Psoas muscle (tissue), 7 donors: ENCODE measurements at regions not wholly inside any gene's neighbourhood (a gene's known extent, or its start where the extent isn't known, plus 50 kb on each side); places are given as distances from the start of the nearest gene placed in this dataset.

ENCODE experiments used
- ATAC-seq, 4 donors: fragments of 200-7000 bp; cut with Tn5 transposase; one replicate each; pipeline ENCODE4 v1.9.1; 2020; ENCODE audit warnings: moderate library complexity in 3 of 4, mild to moderate bottlenecking in 2 of 4
- DNase-seq, 2 donors: peaks; one replicate each; pipeline ENCODE4 v3.0.0-alpha.2; 2020
- H3K27ac ChIP-seq: fragments of 200-600 bp; one replicate; pipeline ENCODE4 v1.8.0; 2022
- H3K27me3 ChIP-seq, 3 donors: fragments of 200-600 bp in 1 of 3; one replicate each; pipeline versions ENCODE4 v1.6.1 to v1.8.0; 2013 to 2022; ENCODE audit warnings: low read length in 2 of 3, mild to moderate bottlenecking in 2 of 3, moderate library complexity in 1 of 3; ENCODE audit not compliant: insufficient read depth in 3 of 3
- H3K36me3 ChIP-seq, 2 donors: fragments of 200-600 bp in 1 of 2; one replicate each; pipeline versions ENCODE4 v1.6.1 to v1.8.0; 2013 to 2022; ENCODE audit warnings: low read depth in 1 of 2, mild to moderate bottlenecking in 1 of 2, moderate library complexity in 1 of 2; ENCODE audit not compliant: insufficient read depth in 1 of 2
- H3K4me1 ChIP-seq: fragments of 200-600 bp; one replicate; pipeline ENCODE4 v1.8.0; 2022
- H3K4me3 ChIP-seq: fragments of 200-600 bp; one replicate; pipeline ENCODE4 v1.8.0; 2022; ENCODE audit warnings: mild to moderate bottlenecking
- H3K9me3 ChIP-seq: fragments of 200-600 bp; one replicate; pipeline ENCODE4 v1.8.0; 2022
- CTCF ChIP-seq: fragments of 200-600 bp; IDR thresholded peaks from one replicate; pipeline ENCODE4 v1.8.0; 2022; ENCODE audit warnings: antibody characterized with exemption
- WGBS, 3 donors: extraction: QIAGEN DNeasy Blood & Tissue Kit; methylation state at CpG; one replicate each; pipeline versions ENCODE4 v1.1.6 to v1.1.7; 2013; 5-methylcytosine and 5-hydroxymethylcytosine counted together
- intact Hi-C, 2 donors: fragments of 100-400 bp; cut with DNase I; formaldehyde crosslinking; loops; one replicate each; pipeline versions ENCODE4 v1.11.0 to v1.14.2; 2022
- donor health status: healthy with polysubstance abuse.
- donor health status: DM: no; HTN: no; CAD: no; lungs with moderate emphysema.
- donor health status: Bipolar disorder and iron deficiency.
- donor health status: healthy.
- donor health status: DM: yes; HTN: yes; CAD: no.
- donor health status: DM: no; HTN: no; CAD: no.
- donor health status: DM: yes; HTN: yes; CAD: no.

DNA sequence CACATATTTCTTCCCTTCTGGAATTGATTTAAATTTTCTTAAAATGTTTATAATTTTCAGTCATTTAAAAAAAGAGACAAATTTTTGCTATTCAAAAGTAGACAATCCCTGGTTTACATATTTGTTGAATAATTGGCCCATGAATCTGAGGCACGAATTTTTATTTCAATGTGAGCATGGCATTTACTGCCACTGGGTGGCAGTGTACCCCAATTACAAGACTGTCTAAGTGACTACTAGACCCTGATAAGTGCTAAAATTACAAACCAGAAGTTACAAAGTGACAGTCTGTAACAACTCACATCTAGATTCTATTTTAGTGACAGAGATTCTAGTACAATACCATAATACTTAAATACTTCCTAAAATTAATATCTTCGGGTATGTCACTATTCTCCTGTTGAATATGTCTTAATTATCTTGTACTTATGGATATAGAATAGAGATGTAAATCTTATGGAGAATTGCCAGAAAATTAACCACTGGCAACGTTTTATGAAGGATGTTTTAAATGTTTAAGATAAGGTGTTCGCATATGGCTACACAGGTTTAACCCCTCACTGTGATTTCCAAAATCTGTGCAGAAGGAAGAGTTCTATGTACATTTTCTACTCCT is 235.8 kb downstream of the MAP2K4 start:
- peak; percentile 52 for TF ChIP-seq CTCF
- no peaks in the 10 kb centered on the region for H3K27me3 ChIP-seq
- no peaks in the 10 kb centered on the region for H3K36me3 ChIP-seq
- H3K4me1 ChIP-seq: no peaks in the 10 kb centered on the region
- no peaks in the 10 kb centered on the region for H3K9me3 ChIP-seq
- intact Hi-C loops: loop anchor here in 1 of 2 donors (10.0 kb wide), 1 partner anchor 748 kb away; no protein-coding TSS in a partner anchor
- WGBS, 3 donors: 29 to 32% (median 32%) methylated on average over 4 of the region's 4 CpGs
- no peak overlapping the region for H3K27ac ChIP-seq
- ATAC-seq (no peak), DNase-seq (no peak)
- H3K4me3 ChIP-seq: no peak overlapping the region

DNA sequence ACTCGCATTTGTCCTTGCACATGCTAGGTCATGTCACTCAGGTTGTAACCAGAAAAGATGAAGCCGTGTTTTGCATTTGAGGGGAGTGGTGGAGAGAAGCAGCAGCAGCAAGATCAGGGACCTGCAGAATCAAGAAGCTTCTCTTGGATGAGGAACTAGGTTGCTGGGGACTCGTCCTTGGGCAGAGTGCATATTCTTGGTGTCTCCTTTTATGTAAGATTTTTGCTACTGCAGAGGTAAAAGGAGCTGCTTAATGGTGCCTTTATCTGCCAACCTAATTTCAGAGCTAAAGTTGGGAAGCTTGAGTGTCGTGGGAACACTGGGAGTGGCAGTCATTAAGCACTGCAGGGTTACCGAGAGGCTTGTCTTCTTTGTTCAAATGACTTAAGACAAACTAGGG is 236.5 kb downstream of the MAP2K4 start:
- 51 to 52% (median 52%) methylated on average over 5 of the region's 5 CpGs for WGBS, 3 donors
- Histone ChIP-seq H3K27me3 (no peaks in the 10 kb centered on the region), H3K27ac (no peak overlapping the region), H3K4me1 (no peaks in the 10 kb centered on the region), H3K4me3 (no peak overlapping the region), H3K36me3 (no peaks in the 10 kb centered on the region), H3K9me3 (no peaks in the 10 kb centered on the region)
- ATAC-seq: no peak
- TF ChIP-seq CTCF: no peak
- intact Hi-C loops: loop anchor here in 1 of 2 donors (10.0 kb wide), 1 partner anchor 748 kb away; no protein-coding TSS in a partner anchor
- no peak for DNase-seq

GRCh38 chr17:12261354-12261753 is 240.7 kb downstream of the MAP2K4 start:
- no peak for TF ChIP-seq CTCF
- Histone ChIP-seq H3K9me3 (no peaks in the 10 kb centered on the region), H3K4me3 (no peak overlapping the region), H3K4me1 (no peaks in the 10 kb centered on the region), H3K27ac (no peak overlapping the region), H3K27me3 (no peaks in the 10 kb centered on the region), H3K36me3 (no peaks in the 10 kb centered on the region)
- DNase-seq: no peak
- WGBS, 3 donors: 94 to 95% (median 94%) methylated on average over 10 of the region's 10 CpGs
- intact Hi-C loops: no loop called here
- no peak for ATAC-seq

DNA sequence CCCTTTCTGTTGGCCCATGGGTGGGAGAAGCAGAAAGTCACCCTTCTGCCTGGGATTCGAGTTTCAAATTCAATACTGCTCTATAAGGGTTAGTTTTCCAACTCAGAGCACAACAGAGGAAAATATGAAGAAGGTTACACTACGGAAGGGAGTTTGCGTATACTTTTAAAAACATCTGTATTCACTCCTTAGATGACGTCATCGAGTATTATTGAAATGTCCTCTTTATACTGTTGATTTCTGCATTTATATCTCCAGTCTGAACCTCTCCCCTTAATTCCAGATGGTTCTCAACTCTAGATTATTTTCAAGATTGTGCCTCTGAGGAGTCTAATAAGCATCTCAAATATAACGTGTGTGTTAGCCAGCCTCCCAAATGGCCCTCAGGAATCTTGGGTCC is 249.1 kb downstream of the MAP2K4 start:
- WGBS, 3 donors: 62 to 77% (median 72%) methylated on average over 6 of the region's 6 CpGs
- no peak for TF ChIP-seq CTCF
- H3K4me1 ChIP-seq: no peaks in the 10 kb centered on the region
- no peak for ATAC-seq
- no peak overlapping the region for H3K4me3 ChIP-seq
- no peaks in the 10 kb centered on the region for H3K36me3 ChIP-seq
- peaks cover 6% of the 10 kb centered on the region for H3K9me3 ChIP-seq
- no peak for DNase-seq
- H3K27me3 ChIP-seq: no peaks in the 10 kb centered on the region
- intact Hi-C loops: no loop called here
- no peak overlapping the region for H3K27ac ChIP-seq

- Histone ChIP-seq H3K4me1 (no peaks in the 10 kb centered on the region), H3K4me3 (no peak overlapping the region), H3K27me3 (no peaks in the 10 kb centered on the region), H3K9me3 (peaks cover 6% of the 10 kb centered on the region), H3K27ac (no peak overlapping the region), H3K36me3 (no peaks in the 10 kb centered on the region)
- no peak for ATAC-seq
- 71 to 79% (median 72%) methylated on average over 3 of the region's 3 CpGs for WGBS, 3 donors
- no peak for TF ChIP-seq CTCF
- DNase-seq: no peak
- intact Hi-C loops: no loop called here
These were observed 257.1 kb downstream of the MAP2K4 start for GRCh38 chr17:12277827-12278226.
